CD4-positive, alpha-beta T cell (primary cell): ENCODE measurements at regions not wholly inside any gene's neighbourhood (a gene's known extent, or its start where the extent isn't known, plus 50 kb on each side); places are given as distances from the start of the nearest gene placed in this dataset.

Experiments
- ATAC-seq: fragments of 200-7000 bp; cut with Tn5 transposase; one replicate; pipeline ENCODE4 v1.10.0; 2022; ENCODE audit warnings: mild to moderate bottlenecking; ENCODE audit not compliant: poor library complexity
- CTCF ChIA-PET: fragments of 350-600 bp; sonication (Branson Sonifier 250); formaldehyde crosslinking; loops from one replicate; lab custom pipeline; 2021; ENCODE audit warnings: antibody characterized with exemption, inconsistent platforms; lab: Charles Lee
- POLR2A ChIA-PET: fragments of 350-600 bp; sonication (Branson Sonifier 250); formaldehyde crosslinking; loops from one replicate; lab custom pipeline; 2021; ENCODE audit warnings: antibody characterized with exemption, inconsistent platforms; lab: Charles Lee
- DNase-seq, 14 experiments: peaks; one replicate each; pipeline ENCODE4 v3.0.0-alpha.2; 2013 to 2020; ENCODE audit warnings: mixed read lengths in 2 of 14
- H3K27ac ChIP-seq, 2 donors: one replicate each; pipeline versions ENCODE4 v1.5.1 to v1.7.0; 2013; ENCODE audit warnings: low read length in 2 of 2, low read depth in 1 of 2, mild to moderate bottlenecking in 1 of 2
- H3K27me3 ChIP-seq, 2 experiments: 1 replicate in 1 of 2; 2 replicates in 1 of 2; pipeline versions ENCODE4 v1.6.1 to v1.7.0; 2013; ENCODE audit warnings: low read length in 2 of 2, control low read depth in 1 of 2, mild to moderate bottlenecking in 1 of 2, moderate library complexity in 1 of 2; ENCODE audit not compliant: insufficient read depth in 2 of 2, control insufficient read depth in 1 of 2
- H3K36me3 ChIP-seq: one replicate; pipeline ENCODE4 v1.6.1; 2013; ENCODE audit warnings: low read length, control low read depth; ENCODE audit not compliant: insufficient read depth
- H3K4me1 ChIP-seq: one replicate; pipeline ENCODE4 v1.6.1; 2013; ENCODE audit warnings: low read length, control low read depth; ENCODE audit not compliant: insufficient read depth
- H3K4me3 ChIP-seq: one replicate; pipeline ENCODE4 v1.5.1; 2013; ENCODE audit warnings: mild to moderate bottlenecking, low read length, moderate library complexity
- H3K9me3 ChIP-seq, 2 experiments: 1 replicate in 1 of 2; 2 replicates in 1 of 2; pipeline versions ENCODE4 v1.6.1 to v1.7.0; 2013; ENCODE audit warnings: low read length in 2 of 2, mild to moderate bottlenecking in 2 of 2, control low read depth in 1 of 2, moderate library complexity in 1 of 2; ENCODE audit not compliant: control insufficient read depth in 1 of 2, insufficient read depth in 1 of 2
- H3K27ac Mint-ChIP-seq: one replicate; pipeline ENCODE4 v1.8.0; 2020; ENCODE audit warnings: mixed read lengths
- H3K27me3 Mint-ChIP-seq: one replicate; pipeline ENCODE4 v1.8.0; 2021; ENCODE audit warnings: mixed read lengths
- H3K36me3 Mint-ChIP-seq: one replicate; pipeline ENCODE4 v1.8.0; 2021; ENCODE audit warnings: low read depth, mixed read lengths
- H3K4me1 Mint-ChIP-seq: one replicate; pipeline ENCODE4 v1.8.0; 2021; ENCODE audit warnings: low read depth, mixed read lengths
- H3K4me3 Mint-ChIP-seq: one replicate; pipeline ENCODE4 v1.8.0; 2020; ENCODE audit warnings: mild to moderate bottlenecking, mixed read lengths
- H3K9me3 Mint-ChIP-seq: one replicate; pipeline ENCODE4 v1.8.0; 2020; ENCODE audit warnings: mixed read lengths
- intact Hi-C, 2 experiments: fragments of 100-400 bp; cut with DNase I in 1 of 2; cut with micrococcal nuclease in 1 of 2; formaldehyde crosslinking; loops; one replicate each; pipeline versions ENCODE4 v1.15.1 to v1.9.0; 2023 to 2025; cut with DNase I, micrococcal nuclease
- TF ChIP-seq, protein P1 (sequence below): fragments of 200-600 bp; IDR thresholded peaks from one replicate; pipeline ENCODE4 v1.8.0; 2022; ENCODE audit warnings: antibody characterized with exemption, mild to moderate bottlenecking

DNA sequence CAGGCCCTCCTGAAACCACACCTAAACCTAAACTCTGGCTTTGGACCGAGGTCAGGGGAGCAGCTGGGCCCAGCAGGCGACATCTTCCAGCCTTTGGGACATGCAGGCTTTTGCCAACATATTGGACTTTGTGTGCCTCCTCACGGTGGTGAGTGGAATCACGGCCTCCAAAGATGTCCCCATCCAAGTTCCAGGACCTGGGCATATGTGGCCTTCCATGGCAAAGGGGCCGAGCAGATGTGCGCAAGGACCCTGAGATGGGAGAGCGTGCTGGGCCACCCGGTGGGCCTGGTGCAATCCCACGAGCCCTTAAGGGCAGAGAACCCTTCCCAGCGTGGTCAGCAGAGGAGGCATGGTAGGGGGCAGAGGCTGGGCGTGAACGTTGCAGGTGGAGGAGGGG lies 160.8 kb upstream of the C1orf174 start:
- H3K27me3 ChIP-seq: peaks cover 0 to 2% of the 10 kb centered on the region in 2 experiments
- intact Hi-C loops: no loop called here
- no peaks in the 10 kb centered on the region for H3K36me3 Mint-ChIP-seq
- no peak overlapping the region for H3K4me3 Mint-ChIP-seq
- H3K9me3 Mint-ChIP-seq: no peaks in the 10 kb centered on the region
- DNase-seq: no peak
- no peaks in the 10 kb centered on the region for H3K4me1 ChIP-seq
- POLR2A ChIA-PET: no interaction called here
- H3K27me3 Mint-ChIP-seq: no peaks in the 10 kb centered on the region
- no peak overlapping the region for H3K4me3 ChIP-seq
- no peak overlapping the region for H3K27ac ChIP-seq
- no peaks in the 10 kb centered on the region for H3K4me1 Mint-ChIP-seq
- H3K27ac Mint-ChIP-seq: no peak overlapping the region
- CTCF ChIA-PET: no interaction called here
- no peak for ATAC-seq
- TF ChIP-seq, protein P1, sequence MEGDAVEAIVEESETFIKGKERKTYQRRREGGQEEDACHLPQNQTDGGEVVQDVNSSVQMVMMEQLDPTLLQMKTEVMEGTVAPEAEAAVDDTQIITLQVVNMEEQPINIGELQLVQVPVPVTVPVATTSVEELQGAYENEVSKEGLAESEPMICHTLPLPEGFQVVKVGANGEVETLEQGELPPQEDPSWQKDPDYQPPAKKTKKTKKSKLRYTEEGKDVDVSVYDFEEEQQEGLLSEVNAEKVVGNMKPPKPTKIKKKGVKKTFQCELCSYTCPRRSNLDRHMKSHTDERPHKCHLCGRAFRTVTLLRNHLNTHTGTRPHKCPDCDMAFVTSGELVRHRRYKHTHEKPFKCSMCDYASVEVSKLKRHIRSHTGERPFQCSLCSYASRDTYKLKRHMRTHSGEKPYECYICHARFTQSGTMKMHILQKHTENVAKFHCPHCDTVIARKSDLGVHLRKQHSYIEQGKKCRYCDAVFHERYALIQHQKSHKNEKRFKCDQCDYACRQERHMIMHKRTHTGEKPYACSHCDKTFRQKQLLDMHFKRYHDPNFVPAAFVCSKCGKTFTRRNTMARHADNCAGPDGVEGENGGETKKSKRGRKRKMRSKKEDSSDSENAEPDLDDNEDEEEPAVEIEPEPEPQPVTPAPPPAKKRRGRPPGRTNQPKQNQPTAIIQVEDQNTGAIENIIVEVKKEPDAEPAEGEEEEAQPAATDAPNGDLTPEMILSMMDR: no peak
- H3K36me3 ChIP-seq: no peaks in the 10 kb centered on the region
- peaks cover 0 to 39% of the 10 kb centered on the region in 2 experiments for H3K9me3 ChIP-seq

- peaks cover 0 to 43% of the 10 kb centered on the region in 2 experiments for H3K9me3 ChIP-seq
- intact Hi-C loops: no loop called here
- TF ChIP-seq, protein P1: no peak
- Mint-ChIP-seq H3K9me3 (no peaks in the 10 kb centered on the region), H3K4me1 (no peaks in the 10 kb centered on the region), H3K4me3 (no peak overlapping the region), H3K27ac (no peak overlapping the region), H3K36me3 (no peaks in the 10 kb centered on the region), H3K27me3 (no peaks in the 10 kb centered on the region)
- H3K4me3 ChIP-seq: no peak overlapping the region
- ATAC-seq: no peak
- ChIA-PET POLR2A (no interaction called here), CTCF (no interaction called here)
- no peak overlapping the region for H3K27ac ChIP-seq
- H3K4me1 ChIP-seq: no peaks in the 10 kb centered on the region
- no peaks in the 10 kb centered on the region for H3K36me3 ChIP-seq
- DNase-seq: no peak
- H3K27me3 ChIP-seq: peaks cover 0 to 2% of the 10 kb centered on the region in 2 experiments
Measured at GRCh38 chr1:4061521-4062031, 161.5 kb upstream of the C1orf174 start.

GRCh38 chr1:4062041-4062440 lies 162.0 kb upstream of the C1orf174 start:
- Histone ChIP-seq H3K36me3 (no peaks in the 10 kb centered on the region), H3K9me3 (peaks cover 0 to 43% of the 10 kb centered on the region in 2 experiments), H3K27ac (no peak overlapping the region), H3K27me3 (peaks cover 0 to 2% of the 10 kb centered on the region in 2 experiments), H3K4me1 (no peaks in the 10 kb centered on the region), H3K4me3 (no peak overlapping the region)
- TF ChIP-seq, protein P1: no peak
- Mint-ChIP-seq H3K4me1 (no peaks in the 10 kb centered on the region), H3K36me3 (no peaks in the 10 kb centered on the region), H3K4me3 (no peak overlapping the region), H3K9me3 (no peaks in the 10 kb centered on the region), H3K27me3 (no peaks in the 10 kb centered on the region), H3K27ac (no peak overlapping the region)
- ChIA-PET POLR2A (no interaction called here), CTCF (no interaction called here)
- ATAC-seq: no peak
- intact Hi-C loops: no loop called here
- DNase-seq: no peak
